ENCODE measurements at regions not wholly inside any gene's neighbourhood (a gene's known extent, or its start where the extent isn't known, plus 50 kb on each side); places are given as distances from the start of the nearest gene placed in this dataset.
"Not testable (repeated sequence)": the region's sequence is repeated elsewhere in the genome, so short reads cannot be mapped to it uniquely, and the experiment has no call there.

- peaks cover 0 to 39% of the 10 kb centered on the region in 2 donors for H3K27me3 ChIP-seq
- no peaks in the 10 kb centered on the region for H3K9me3 ChIP-seq
- intact Hi-C loops (cut with DNase I; ENCODE audit: low total_unique reads), result no loop called here
- H3K4me1 ChIP-seq, result no peaks in the 10 kb centered on the region
- no peak overlapping the region for H3K4me3 ChIP-seq
- H3K36me3 ChIP-seq, result no peaks in the 10 kb centered on the region
- TF ChIP-seq CTCF (IDR thresholded peaks at IDR 0.05) (no peak), POLR2AphosphoS5 (IDR thresholded peaks at IDR 0.05) (no peak), POLR2A (IDR thresholded peaks at IDR 0.05) (no peak)
- no peak overlapping the region for H3K27ac ChIP-seq
- DNase-seq (ENCODE audit: low spot score in 2 of 2), result no peak
These were observed 54.2 kb upstream of the NOTCH1 start for GRCh38 chr9:136599811-136600660.

- no peaks in the 10 kb centered on the region for H3K9me3 ChIP-seq
- H3K4me3 ChIP-seq, result no peak overlapping the region
- intact Hi-C loops (cut with DNase I; ENCODE audit: low total_unique reads), result no loop called here
- H3K27me3 ChIP-seq, result peaks cover 0 to 30% of the 10 kb centered on the region in 2 donors
- no peaks in the 10 kb centered on the region for H3K36me3 ChIP-seq
- H3K4me1 ChIP-seq, result no peaks in the 10 kb centered on the region
- no peak for DNase-seq (ENCODE audit: low spot score in 2 of 2)
- no peak overlapping the region for H3K27ac ChIP-seq
- TF ChIP-seq CTCF (IDR thresholded peaks at IDR 0.05) (no peak), POLR2AphosphoS5 (IDR thresholded peaks at IDR 0.05) (no peak), POLR2A (IDR thresholded peaks at IDR 0.05) (no peak)
These were observed 53.3 kb upstream of the NOTCH1 start for GRCh38 chr9:136599074-136599531.

- intact Hi-C loops (cut with DNase I; ENCODE audit: low total_unique reads); DNase-seq (ENCODE audit: low spot score in 2 of 2); H3K27ac ChIP-seq; H3K4me3 ChIP-seq; H3K36me3 ChIP-seq; H3K4me1 ChIP-seq; H3K9me3 ChIP-seq: not testable (repeated sequence)
- peaks cover 0 to 30% of the 10 kb centered on the region in 2 donors for H3K27me3 ChIP-seq
These were observed 52.7 kb upstream of the NOTCH1 start for GRCh38 chr9:136598390-136599073.

- no peak for DNase-seq (ENCODE audit: low spot score in 2 of 2)
- TF ChIP-seq CTCF (IDR thresholded peaks at IDR 0.05), result no peak
- H3K9me3 ChIP-seq, result no peaks in the 10 kb centered on the region
- H3K36me3 ChIP-seq, result no peaks in the 10 kb centered on the region
- H3K27ac ChIP-seq, result no peak overlapping the region
- H3K4me1 ChIP-seq, result no peaks in the 10 kb centered on the region
- H3K27me3 ChIP-seq, result peaks cover 0 to 25% of the 10 kb centered on the region in 2 donors
- no peak overlapping the region for H3K4me3 ChIP-seq
- intact Hi-C loops (cut with DNase I; ENCODE audit: low total_unique reads), result no loop called here
These were observed 52.1 kb upstream of the NOTCH1 start for GRCh38 chr9:136597965-136598364.

- intact Hi-C loops (cut with DNase I; ENCODE audit: low total_unique reads), result no loop called here
- Histone ChIP-seq H3K27ac (no peak overlapping the region), H3K27me3 (peaks cover 0 to 24% of the 10 kb centered on the region in 2 donors)
These were observed 51.5 kb upstream of the NOTCH1 start for GRCh38 chr9:136597141-136597885.

More at GRCh38 chr9:136597141-136597885, 51.5 kb upstream of the NOTCH1 start:
- H3K4me3 ChIP-seq, result no peak overlapping the region
- H3K9me3 ChIP-seq, result no peaks in the 10 kb centered on the region
- H3K4me1 ChIP-seq, result no peaks in the 10 kb centered on the region
- H3K36me3 ChIP-seq, result no peaks in the 10 kb centered on the region
- DNase-seq (ENCODE audit: low spot score in 2 of 2), result no peak
- TF ChIP-seq CTCF (IDR thresholded peaks at IDR 0.05), result no peak
- no peak for TF ChIP-seq POLR2A (IDR thresholded peaks at IDR 0.05)
- no peak for TF ChIP-seq POLR2AphosphoS5 (IDR thresholded peaks at IDR 0.05)
